SK-N-SH treated with all-trans-retinoic acid at 6 μM for 48 hours (cell line): ENCODE measurements at regions not wholly inside any gene's neighbourhood (a gene's known extent, or its start where the extent isn't known, plus 50 kb on each side); places are given as distances from the start of the nearest gene placed in this dataset.

Source experiments
- ATAC-seq: fragments of 200-7000 bp; cut with Tn5 transposase; 3 replicates; pipeline ENCODE4 v1.9.1; 2020; ENCODE audit warnings: mild to moderate bottlenecking, moderate library complexity
- ARNTL ChIP-seq: fragments of 450-650 bp; formaldehyde crosslinking; IDR thresholded peaks from 2 replicates; pipeline ENCODE4 v1.5.0; 2020; ENCODE audit warnings: low read depth, mild to moderate bottlenecking, moderate library complexity, borderline replicate concordance
- BACH2 ChIP-seq: fragments of 250-450 bp; sonication (Bioruptor Pico); IDR thresholded peaks from 2 replicates; pipeline ENCODE4 v1.9.0; 2021; ENCODE audit warnings: mild to moderate bottlenecking, borderline replicate concordance
- CSDC2 ChIP-seq: fragments of 250-450 bp; sonication (Bioruptor Pico); IDR thresholded peaks from 2 replicates; pipeline ENCODE4 v1.5.0; 2020; ENCODE audit warnings: mild to moderate bottlenecking, moderate library complexity
- GLIS3 ChIP-seq: fragments of 250-450 bp; sonication (Bioruptor Pico); IDR thresholded peaks from 2 replicates; pipeline ENCODE4 v1.5.0; 2020; ENCODE audit warnings: mild to moderate bottlenecking, moderate library complexity
- ISL1 ChIP-seq: fragments of 250-450 bp; sonication (Bioruptor Pico); IDR thresholded peaks from 2 replicates; pipeline ENCODE4 v2.1.2; 2022; ENCODE audit warnings: mild to moderate bottlenecking, moderate library complexity
- OSR1 ChIP-seq: fragments of 250-450 bp; sonication (Bioruptor Pico); IDR thresholded peaks from 2 replicates; pipeline ENCODE4 v1.8.0; 2022; ENCODE audit warnings: moderate library complexity, mild to moderate bottlenecking, inconsistent platforms
- PPARA ChIP-seq: fragments of 250-450 bp; sonication (Bioruptor Pico); IDR thresholded peaks from 2 replicates; pipeline ENCODE4 v1.5.0; 2020; ENCODE audit warnings: mild to moderate bottlenecking, borderline replicate concordance
- RARB ChIP-seq: fragments of 250-450 bp; sonication (Bioruptor Pico); IDR thresholded peaks from 2 replicates; pipeline ENCODE4 v1.8.0; 2021; ENCODE audit warnings: mild to moderate bottlenecking, moderate library complexity
- TOX ChIP-seq: fragments of 250-450 bp; sonication (Bioruptor Pico); IDR thresholded peaks from 2 replicates; pipeline ENCODE4 v1.8.0; 2021; ENCODE audit warnings: mild to moderate bottlenecking, moderate library complexity, borderline replicate concordance
- TSHZ2 ChIP-seq: fragments of 250-450 bp; sonication (Bioruptor Pico); IDR thresholded peaks from 2 replicates; pipeline ENCODE4 v1.5.0; 2020; ENCODE audit warnings: mild to moderate bottlenecking, moderate library complexity
- ZC3H10 ChIP-seq: fragments of 250-450 bp; sonication (Bioruptor Pico); IDR thresholded peaks from 2 replicates; pipeline ENCODE4 v1.5.1; 2021; ENCODE audit warnings: mild to moderate bottlenecking, moderate library complexity
- ZFP3 ChIP-seq: fragments of 250-450 bp; sonication (Bioruptor Pico); IDR thresholded peaks from 2 replicates; pipeline ENCODE4 v1.5.0; 2020; ENCODE audit warnings: mild to moderate bottlenecking, moderate library complexity
- ZFP30 ChIP-seq: fragments of 450-650 bp; formaldehyde crosslinking; IDR thresholded peaks from 2 replicates; pipeline ENCODE4 v1.5.0; 2022; ENCODE audit warnings: mild to moderate bottlenecking, moderate library complexity
- ZNF565 ChIP-seq: fragments of 450-650 bp; formaldehyde crosslinking; conservative IDR thresholded peaks from 2 replicates; pipeline ENCODE4 v1.5.0; 2020; ENCODE audit warnings: low read depth, mild to moderate bottlenecking, moderate library complexity
- ZNF70 ChIP-seq: fragments of 450-650 bp; formaldehyde crosslinking; IDR thresholded peaks from 2 replicates; pipeline ENCODE4 v1.5.0; 2020; ENCODE audit warnings: mild to moderate bottlenecking, moderate library complexity
- ZNF8 ChIP-seq: fragments of 450-650 bp; formaldehyde crosslinking; IDR thresholded peaks from 2 replicates; pipeline ENCODE4 v1.5.0; 2020; ENCODE audit warnings: mild to moderate bottlenecking, moderate library complexity
- TF ChIP-seq, protein P1 (sequence below): fragments of 250-450 bp; sonication (Bioruptor Pico); IDR thresholded peaks from 2 replicates; pipeline ENCODE4 v1.8.0; 2020; ENCODE audit warnings: mild to moderate bottlenecking, moderate library complexity, borderline replicate concordance
- TF ChIP-seq, protein P2 (sequence below): fragments of 250-450 bp; sonication (Bioruptor Pico); IDR thresholded peaks from 2 replicates; pipeline ENCODE4 v1.8.0; 2021; ENCODE audit warnings: low read depth, mild to moderate bottlenecking, moderate library complexity, borderline replicate concordance
- TF ChIP-seq, protein P3 (sequence below): fragments of 250-450 bp; sonication (Bioruptor Pico); IDR thresholded peaks from 2 replicates; pipeline ENCODE4 v1.5.1; 2021; ENCODE audit warnings: mild to moderate bottlenecking, moderate library complexity

GRCh38 chr9:89873801-89874200 is 269.0 kb downstream of the GADD45G start:
- no peak for TF ChIP-seq ZNF8 (CRISPR knock-in tag)
- TF ChIP-seq, protein P1, sequence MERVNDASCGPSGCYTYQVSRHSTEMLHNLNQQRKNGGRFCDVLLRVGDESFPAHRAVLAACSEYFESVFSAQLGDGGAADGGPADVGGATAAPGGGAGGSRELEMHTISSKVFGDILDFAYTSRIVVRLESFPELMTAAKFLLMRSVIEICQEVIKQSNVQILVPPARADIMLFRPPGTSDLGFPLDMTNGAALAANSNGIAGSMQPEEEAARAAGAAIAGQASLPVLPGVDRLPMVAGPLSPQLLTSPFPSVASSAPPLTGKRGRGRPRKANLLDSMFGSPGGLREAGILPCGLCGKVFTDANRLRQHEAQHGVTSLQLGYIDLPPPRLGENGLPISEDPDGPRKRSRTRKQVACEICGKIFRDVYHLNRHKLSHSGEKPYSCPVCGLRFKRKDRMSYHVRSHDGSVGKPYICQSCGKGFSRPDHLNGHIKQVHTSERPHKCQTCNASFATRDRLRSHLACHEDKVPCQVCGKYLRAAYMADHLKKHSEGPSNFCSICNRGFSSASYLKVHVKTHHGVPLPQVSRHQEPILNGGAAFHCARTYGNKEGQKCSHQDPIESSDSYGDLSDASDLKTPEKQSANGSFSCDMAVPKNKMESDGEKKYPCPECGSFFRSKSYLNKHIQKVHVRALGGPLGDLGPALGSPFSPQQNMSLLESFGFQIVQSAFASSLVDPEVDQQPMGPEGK (CRISPR knock-in tag) = no peak
- TF ChIP-seq ZC3H10 (CRISPR knock-in tag) = no peak
- no peak for ATAC-seq

GRCh38 chr9:89874351-89875321 is 269.8 kb downstream of the GADD45G start:
- ATAC-seq = no peak
- TF ChIP-seq TSHZ2 (CRISPR knock-in tag) (no peak), RARB (CRISPR knock-in tag) (no peak), ZC3H10 (CRISPR knock-in tag) (no peak), ARNTL (CRISPR knock-in tag) (no peak), ISL1 (CRISPR knock-in tag) (no peak), CSDC2 (CRISPR knock-in tag) (no peak)
- TF ChIP-seq, protein P2, sequence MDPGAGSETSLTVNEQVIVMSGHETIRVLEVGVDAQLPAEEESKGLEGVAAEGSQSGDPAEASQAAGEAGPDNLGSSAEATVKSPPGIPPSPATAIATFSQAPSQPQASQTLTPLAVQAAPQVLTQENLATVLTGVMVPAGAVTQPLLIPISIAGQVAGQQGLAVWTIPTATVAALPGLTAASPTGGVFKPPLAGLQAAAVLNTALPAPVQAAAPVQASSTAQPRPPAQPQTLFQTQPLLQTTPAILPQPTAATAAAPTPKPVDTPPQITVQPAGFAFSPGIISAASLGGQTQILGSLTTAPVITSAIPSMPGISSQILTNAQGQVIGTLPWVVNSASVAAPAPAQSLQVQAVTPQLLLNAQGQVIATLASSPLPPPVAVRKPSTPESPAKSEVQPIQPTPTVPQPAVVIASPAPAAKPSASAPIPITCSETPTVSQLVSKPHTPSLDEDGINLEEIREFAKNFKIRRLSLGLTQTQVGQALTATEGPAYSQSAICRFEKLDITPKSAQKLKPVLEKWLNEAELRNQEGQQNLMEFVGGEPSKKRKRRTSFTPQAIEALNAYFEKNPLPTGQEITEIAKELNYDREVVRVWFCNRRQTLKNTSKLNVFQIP = no peak

GRCh38 chr9:89877051-89878002 is 272.5 kb downstream of the GADD45G start:
- TF ChIP-seq ZNF70 (CRISPR knock-in tag) (no peak), ZNF8 (CRISPR knock-in tag) (no peak), TOX (CRISPR knock-in tag) (no peak), ZFP30 (CRISPR knock-in tag) (no peak), OSR1 (CRISPR knock-in tag) (no peak), ZFP3 (CRISPR knock-in tag) (no peak), PPARA (CRISPR knock-in tag) (no peak), ARNTL (CRISPR knock-in tag) (no peak), CSDC2 (CRISPR knock-in tag) (no peak), RARB (CRISPR knock-in tag) (no peak), ZNF565 (CRISPR knock-in tag) (no peak)
- TF ChIP-seq, protein P2 = no peak
- ATAC-seq = no peak

GRCh38 chr9:89878003-89878411 is 273.2 kb downstream of the GADD45G start:
- no peak for ATAC-seq
- TF ChIP-seq ZFP3 (CRISPR knock-in tag) = no peak
- no peak for TF ChIP-seq CSDC2 (CRISPR knock-in tag)
- TF ChIP-seq, protein P3, sequence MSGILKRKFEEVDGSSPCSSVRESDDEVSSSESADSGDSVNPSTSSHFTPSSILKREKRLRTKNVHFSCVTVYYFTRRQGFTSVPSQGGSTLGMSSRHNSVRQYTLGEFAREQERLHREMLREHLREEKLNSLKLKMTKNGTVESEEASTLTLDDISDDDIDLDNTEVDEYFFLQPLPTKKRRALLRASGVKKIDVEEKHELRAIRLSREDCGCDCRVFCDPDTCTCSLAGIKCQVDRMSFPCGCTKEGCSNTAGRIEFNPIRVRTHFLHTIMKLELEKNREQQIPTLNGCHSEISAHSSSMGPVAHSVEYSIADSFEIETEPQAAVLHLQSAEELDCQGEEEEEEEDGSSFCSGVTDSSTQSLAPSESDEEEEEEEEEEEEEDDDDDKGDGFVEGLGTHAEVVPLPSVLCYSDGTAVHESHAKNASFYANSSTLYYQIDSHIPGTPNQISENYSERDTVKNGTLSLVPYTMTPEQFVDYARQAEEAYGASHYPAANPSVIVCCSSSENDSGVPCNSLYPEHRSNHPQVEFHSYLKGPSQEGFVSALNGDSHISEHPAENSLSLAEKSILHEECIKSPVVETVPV (CRISPR knock-in tag) = no peak
- no peak for TF ChIP-seq TSHZ2 (CRISPR knock-in tag)
- TF ChIP-seq GLIS3 (CRISPR knock-in tag) = no peak
- TF ChIP-seq PPARA (CRISPR knock-in tag) = no peak
- no peak for TF ChIP-seq ISL1 (CRISPR knock-in tag)
- TF ChIP-seq BACH2 (CRISPR knock-in tag) = no peak
- no peak for TF ChIP-seq OSR1 (CRISPR knock-in tag)
